Mesenchymal stem cell (in vitro differentiated cells and primary cell): ENCODE measurements at regions not wholly inside any gene's neighbourhood (a gene's known extent, or its start where the extent isn't known, plus 50 kb on each side); places are given as distances from the start of the nearest gene placed in this dataset.

Experiments
- DNase-seq: peaks from one replicate; pipeline ENCODE4 v3.0.0-alpha.2; 2013
- H2AFZ ChIP-seq: one replicate; pipeline ENCODE4 v1.6.1; 2013; ENCODE audit warnings: low read depth, mild to moderate bottlenecking, control low read depth, inconsistent platforms, low read length, moderate library complexity
- H2AK5ac ChIP-seq: 2 replicates; pipeline ENCODE4 v1.6.1; 2013; ENCODE audit warnings: low read length, moderate library complexity, mild to moderate bottlenecking, inconsistent platforms; ENCODE audit not compliant: severe bottlenecking
- H2BK120ac ChIP-seq: one replicate; pipeline ENCODE4 v1.6.1; 2013; ENCODE audit warnings: low read depth, mild to moderate bottlenecking, inconsistent platforms, low read length, moderate library complexity
- H2BK12ac ChIP-seq, 2 experiments: one replicate each; pipeline ENCODE4 v1.6.1; 2013; ENCODE audit warnings: inconsistent platforms in 2 of 2, low read length in 2 of 2, mild to moderate bottlenecking in 2 of 2, moderate library complexity in 2 of 2, control low read depth in 1 of 2
- H2BK15ac ChIP-seq: one replicate; pipeline ENCODE4 v1.6.1; 2013; ENCODE audit warnings: mild to moderate bottlenecking, low read depth, inconsistent platforms; ENCODE audit not compliant: poor library complexity, severe bottlenecking
- H2BK5ac ChIP-seq: 2 replicates; pipeline ENCODE4 v1.6.1; 2013; ENCODE audit warnings: low read depth, mild to moderate bottlenecking, low read length, control low read depth, inconsistent platforms; ENCODE audit not compliant: poor library complexity, severe bottlenecking
- H3K14ac ChIP-seq, 2 experiments: one replicate each; pipeline ENCODE4 v1.6.1; 2013; ENCODE audit warnings: inconsistent platforms in 2 of 2, low read length in 2 of 2, control low read depth in 1 of 2, mild to moderate bottlenecking in 1 of 2, moderate library complexity in 1 of 2
- H3K18ac ChIP-seq, 2 experiments: one replicate each; pipeline ENCODE4 v1.6.1; 2013; ENCODE audit warnings: inconsistent platforms in 2 of 2, low read length in 2 of 2, control low read depth in 1 of 2, low read depth in 1 of 2, mild to moderate bottlenecking in 1 of 2
- H3K23ac ChIP-seq, 2 experiments: one replicate each; pipeline ENCODE4 v1.6.1; 2013; ENCODE audit warnings: inconsistent platforms in 2 of 2, low read length in 2 of 2, mild to moderate bottlenecking in 2 of 2, moderate library complexity in 2 of 2, control low read depth in 1 of 2
- H3K27ac ChIP-seq: 2 replicates; pipeline ENCODE4 v1.5.1; 2013; ENCODE audit warnings: mild to moderate bottlenecking, moderate library complexity, low read length, control low read depth, inconsistent platforms; ENCODE audit not compliant: poor library complexity, severe bottlenecking
- H3K27me3 ChIP-seq, 2 experiments: 2 replicates each; pipeline versions ENCODE4 v1.6.1 to v1.7.0; 2013; ENCODE audit warnings: low read length in 2 of 2, mild to moderate bottlenecking in 2 of 2, moderate library complexity in 2 of 2, control low read depth in 1 of 2, inconsistent platforms in 1 of 2; ENCODE audit not compliant: control insufficient read depth in 1 of 2, insufficient read depth in 1 of 2
- H3K36me3 ChIP-seq, 2 experiments: 2 replicates each; pipeline versions ENCODE4 v1.6.1 to v1.7.0; 2013; ENCODE audit warnings: low read length in 2 of 2, control low read depth in 1 of 2, inconsistent platforms in 1 of 2, low read depth in 1 of 2, mild to moderate bottlenecking in 1 of 2; ENCODE audit not compliant: insufficient read depth in 2 of 2, control insufficient read depth in 1 of 2
- H3K4ac ChIP-seq, 2 experiments: one replicate each; pipeline ENCODE4 v1.6.1; 2013; ENCODE audit warnings: inconsistent platforms in 2 of 2, low read length in 2 of 2, mild to moderate bottlenecking in 2 of 2, moderate library complexity in 2 of 2, control low read depth in 1 of 2, low read depth in 1 of 2
- H3K4me1 ChIP-seq: 2 replicates; pipeline ENCODE4 v1.6.1; 2013; ENCODE audit warnings: low read depth, low read length, control low read depth; ENCODE audit not compliant: control insufficient read depth, insufficient read depth
- H3K4me2 ChIP-seq: 2 replicates; pipeline ENCODE4 v1.6.1; 2013; ENCODE audit warnings: low read length, mild to moderate bottlenecking, inconsistent platforms; ENCODE audit not compliant: poor library complexity, severe bottlenecking
- H3K4me3 ChIP-seq, 2 experiments: 2 replicates each; pipeline versions ENCODE4 v1.5.1 to v1.7.0; 2013; ENCODE audit warnings: low read length in 2 of 2, mild to moderate bottlenecking in 2 of 2, control low read depth in 1 of 2, low read depth in 1 of 2; ENCODE audit not compliant: insufficient read depth in 1 of 2
- H3K79me1 ChIP-seq: replicated peaks from 2 replicates; pipeline ENCODE4 v1.6.1; 2013; ENCODE audit warnings: mild to moderate bottlenecking, control low read depth, low read length, inconsistent platforms; ENCODE audit not compliant: poor library complexity, severe bottlenecking
- H3K9ac ChIP-seq: 2 replicates; pipeline ENCODE4 v1.7.0; 2013; ENCODE audit warnings: mild to moderate bottlenecking, low read length, moderate library complexity
- H3K9me3 ChIP-seq: 2 replicates; pipeline ENCODE4 v1.7.0; 2013; ENCODE audit warnings: mild to moderate bottlenecking, low read length; ENCODE audit not compliant: control insufficient read depth
- H4K8ac ChIP-seq: one replicate; pipeline ENCODE4 v1.6.1; 2013; ENCODE audit warnings: inconsistent platforms, mild to moderate bottlenecking, low read length, moderate library complexity
- H4K91ac ChIP-seq: one replicate; pipeline ENCODE4 v1.6.1; 2013; ENCODE audit warnings: mild to moderate bottlenecking, low read length, inconsistent platforms
- WGBS: methylation state at CpG from one replicate; pipeline ENCODE4 v1.1.7; 2013; ENCODE audit warnings: mixed read lengths; 5-methylcytosine and 5-hydroxymethylcytosine counted together

DNA sequence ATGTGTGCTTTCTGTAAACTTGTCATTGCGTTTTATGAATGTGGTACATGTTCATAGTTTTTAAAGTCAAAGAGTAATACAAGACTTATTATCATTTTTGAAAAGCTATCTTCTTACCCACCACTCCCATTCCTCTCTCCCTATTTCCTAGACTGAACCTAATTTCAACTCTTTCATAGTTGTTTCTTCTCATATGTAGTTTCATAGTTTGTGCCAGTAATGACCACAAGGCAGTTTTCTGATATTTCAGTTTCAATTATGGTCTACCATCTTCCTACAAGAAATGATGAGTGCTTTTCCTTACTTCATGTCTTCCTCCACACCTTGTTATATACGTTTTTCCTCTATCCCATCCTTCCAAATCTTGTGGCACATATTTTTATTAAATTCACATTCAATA lies 445.0 kb upstream of the GOLIM4 start:
- H3K4me2 ChIP-seq = no peak overlapping the region
- no peak overlapping the region for H2BK12ac ChIP-seq
- 55% methylated on average over 1 of the region's 2 CpGs for WGBS

DNA sequence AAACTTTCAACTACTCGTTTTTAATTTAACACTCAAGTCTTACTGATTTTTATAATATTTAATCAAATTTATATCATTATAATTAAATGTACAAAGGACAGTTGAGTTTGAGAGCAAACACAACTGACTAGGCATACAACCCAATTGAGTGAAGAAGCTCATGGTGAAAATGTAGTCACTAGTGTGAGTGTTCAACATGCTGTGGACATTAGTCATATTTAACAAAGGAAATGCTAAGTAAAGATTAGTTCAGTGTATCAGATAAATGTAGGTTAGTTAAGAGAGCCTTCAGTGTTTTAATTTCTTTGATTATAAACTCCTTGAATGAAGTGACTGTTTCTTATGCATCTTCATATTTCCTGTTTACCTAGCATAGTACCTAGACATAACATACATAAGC lies 444.2 kb upstream of the GOLIM4 start:
- Histone ChIP-seq H3K9me3 (no peaks in the 10 kb centered on the region), H3K79me1 (no peaks in the 10 kb centered on the region), H3K4me1 (no peaks in the 10 kb centered on the region), H3K4me2 (no peak overlapping the region), H3K36me3 (no peaks in the 10 kb centered on the region), H3K9ac (no peak overlapping the region), H3K4me3 (no peak overlapping the region), H2BK12ac (no peak overlapping the region), H3K4ac (no peak overlapping the region), H3K18ac (no peak overlapping the region), H2BK5ac (no peak overlapping the region), H3K23ac (no peak overlapping the region), H2BK15ac (no peak overlapping the region), H4K91ac (no peak overlapping the region), H3K14ac (no peak overlapping the region), H2BK120ac (no peak overlapping the region), H2AK5ac (no peak overlapping the region), H3K27ac (no peak overlapping the region), H2AFZ (no peak overlapping the region), H3K27me3 (no peaks in the 10 kb centered on the region), H4K8ac (no peak overlapping the region)
- DNase-seq = no peak
- WGBS = no CpG with 5 or more reads among the region's 1 CpG

More for the DNA sequence above, 445.0 kb upstream of the GOLIM4 start:
- no peak for DNase-seq
- no peak overlapping the region for H3K4me3 ChIP-seq
- no peak overlapping the region for H3K27ac ChIP-seq
- no peak overlapping the region for H2BK5ac ChIP-seq
- H3K14ac ChIP-seq = no peak overlapping the region
- no peaks in the 10 kb centered on the region for H3K9me3 ChIP-seq
- H3K4me1 ChIP-seq = no peaks in the 10 kb centered on the region
- H3K27me3 ChIP-seq = no peaks in the 10 kb centered on the region
- no peak overlapping the region for H2BK120ac ChIP-seq
- H3K9ac ChIP-seq = no peak overlapping the region
- H3K23ac ChIP-seq = no peak overlapping the region
- no peak overlapping the region for H2BK15ac ChIP-seq
- no peak overlapping the region for H3K4ac ChIP-seq
- H4K91ac ChIP-seq = no peak overlapping the region
- H2AK5ac ChIP-seq = no peak overlapping the region
- no peaks in the 10 kb centered on the region for H3K79me1 ChIP-seq
- H3K36me3 ChIP-seq = no peaks in the 10 kb centered on the region
- no peak overlapping the region for H2AFZ ChIP-seq
- H3K18ac ChIP-seq = no peak overlapping the region
- no peak overlapping the region for H4K8ac ChIP-seq

DNA sequence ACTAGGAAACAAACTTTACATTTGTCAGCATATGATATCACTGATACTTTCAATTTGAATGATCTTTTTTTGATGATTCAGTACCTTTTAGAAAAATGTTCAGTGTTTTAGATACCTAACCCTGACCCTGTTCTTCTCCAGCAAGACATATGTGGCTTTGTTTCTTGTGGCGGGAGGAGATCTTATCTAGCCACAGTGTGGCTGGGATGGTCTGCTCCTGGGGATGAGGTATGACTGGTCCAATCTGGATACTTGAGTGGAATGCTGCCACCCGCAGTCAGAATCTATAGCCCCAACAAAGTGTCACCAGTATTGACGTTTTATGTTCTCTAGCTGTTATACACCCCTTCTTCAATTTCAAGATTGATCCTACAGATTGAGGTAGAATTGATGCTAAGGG lies 439.0 kb upstream of the GOLIM4 start:
- Histone ChIP-seq H2BK5ac (no peak overlapping the region), H3K23ac (no peak overlapping the region), H3K18ac (no peak overlapping the region), H2BK12ac (no peak overlapping the region), H3K27ac (no peak overlapping the region), H3K14ac (no peak overlapping the region), H2AK5ac (no peak overlapping the region), H3K9ac (no peak overlapping the region), H3K36me3 (no peaks in the 10 kb centered on the region), H3K4me1 (no peaks in the 10 kb centered on the region), H2BK15ac (no peak overlapping the region), H3K9me3 (no peaks in the 10 kb centered on the region), H3K27me3 (no peaks in the 10 kb centered on the region), H2BK120ac (no peak overlapping the region), H4K91ac (no peak overlapping the region), H2AFZ (no peak overlapping the region), H4K8ac (no peak overlapping the region), H3K4me2 (no peak overlapping the region), H3K4me3 (no peak overlapping the region), H3K4ac (no peak overlapping the region), H3K79me1 (no peaks in the 10 kb centered on the region)
- DNase-seq = no peak
- WGBS = 67% methylated on average over 1 of the region's 3 CpGs

DNA sequence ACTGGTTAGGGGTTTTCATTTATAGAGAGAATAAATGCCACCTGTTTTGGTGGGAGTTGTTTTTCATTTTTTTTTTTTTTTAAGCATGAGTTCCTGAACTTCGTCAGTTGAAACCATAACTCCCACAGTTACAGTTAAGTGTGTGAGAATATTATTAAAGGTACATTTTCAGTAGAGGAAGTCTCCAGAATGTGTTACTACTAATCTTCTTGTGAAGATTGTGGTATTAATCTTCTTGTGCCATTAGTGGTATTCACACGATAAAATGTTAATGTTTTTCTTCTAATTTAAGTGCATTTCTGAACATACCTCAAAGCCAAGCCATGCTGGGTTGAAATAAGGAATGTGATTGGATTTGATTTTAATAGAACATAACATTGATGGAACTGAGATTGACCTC lies 437.9 kb upstream of the GOLIM4 start:
- no peak overlapping the region for H2BK15ac ChIP-seq
- H3K79me1 ChIP-seq = no peaks in the 10 kb centered on the region
- no peaks in the 10 kb centered on the region for H3K27me3 ChIP-seq
- no peak overlapping the region for H3K23ac ChIP-seq
- H3K4ac ChIP-seq = no peak overlapping the region
- H2BK120ac ChIP-seq = no peak overlapping the region
- H2BK12ac ChIP-seq = no peak overlapping the region
- H3K4me2 ChIP-seq = no peak overlapping the region
- H2BK5ac ChIP-seq = no peak overlapping the region
- no peak overlapping the region for H4K91ac ChIP-seq
- H3K4me1 ChIP-seq = no peaks in the 10 kb centered on the region
- H2AK5ac ChIP-seq = no peak overlapping the region
- H3K27ac ChIP-seq = no peak overlapping the region
- no peak overlapping the region for H4K8ac ChIP-seq
- H3K9ac ChIP-seq = no peak overlapping the region
- H3K36me3 ChIP-seq = no peaks in the 10 kb centered on the region
- DNase-seq = no peak
- H3K14ac ChIP-seq = no peak overlapping the region
- H3K4me3 ChIP-seq = no peak overlapping the region
- H3K9me3 ChIP-seq = no peaks in the 10 kb centered on the region
- H2AFZ ChIP-seq = no peak overlapping the region
- H3K18ac ChIP-seq = no peak overlapping the region
- WGBS = 100% methylated on average over 1 of the region's 2 CpGs
